GM12874 (cell line): ENCODE measurements at regions not wholly inside any gene's neighbourhood (a gene's known extent, or its start where the extent isn't known, plus 50 kb on each side); places are given as distances from the start of the nearest gene placed in this dataset.

Source experiments
- TF ChIP-seq, protein P1 (sequence below): IDR thresholded peaks from 2 replicates; pipeline ENCODE4 v1.5.1; 2011; ENCODE audit warnings: low read depth, mild to moderate bottlenecking, control low read depth, low read length, moderate library complexity; ENCODE audit not compliant: insufficient read depth

DNA sequence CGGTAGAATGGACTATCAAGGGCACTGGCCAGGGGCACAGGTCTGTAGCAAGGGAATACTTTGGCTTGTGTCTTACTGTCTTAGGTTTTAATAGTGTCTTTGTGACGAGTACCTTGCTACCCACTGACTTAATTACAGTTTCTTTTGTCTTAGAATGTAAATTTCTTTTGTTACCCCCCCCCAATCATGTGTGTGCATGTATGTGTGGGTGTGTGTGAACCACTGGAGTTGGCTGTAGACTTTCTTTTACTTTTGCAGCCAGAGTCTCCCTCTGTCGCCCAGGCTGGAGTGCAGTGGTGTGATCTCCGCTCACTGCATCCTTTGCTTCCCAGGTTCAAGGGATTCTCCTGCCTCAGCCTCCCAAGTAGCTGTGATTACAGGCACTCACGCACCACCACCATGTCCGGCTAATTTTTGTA, 61.8 kb upstream of the CLDN14 start:
- TF ChIP-seq, protein P1, sequence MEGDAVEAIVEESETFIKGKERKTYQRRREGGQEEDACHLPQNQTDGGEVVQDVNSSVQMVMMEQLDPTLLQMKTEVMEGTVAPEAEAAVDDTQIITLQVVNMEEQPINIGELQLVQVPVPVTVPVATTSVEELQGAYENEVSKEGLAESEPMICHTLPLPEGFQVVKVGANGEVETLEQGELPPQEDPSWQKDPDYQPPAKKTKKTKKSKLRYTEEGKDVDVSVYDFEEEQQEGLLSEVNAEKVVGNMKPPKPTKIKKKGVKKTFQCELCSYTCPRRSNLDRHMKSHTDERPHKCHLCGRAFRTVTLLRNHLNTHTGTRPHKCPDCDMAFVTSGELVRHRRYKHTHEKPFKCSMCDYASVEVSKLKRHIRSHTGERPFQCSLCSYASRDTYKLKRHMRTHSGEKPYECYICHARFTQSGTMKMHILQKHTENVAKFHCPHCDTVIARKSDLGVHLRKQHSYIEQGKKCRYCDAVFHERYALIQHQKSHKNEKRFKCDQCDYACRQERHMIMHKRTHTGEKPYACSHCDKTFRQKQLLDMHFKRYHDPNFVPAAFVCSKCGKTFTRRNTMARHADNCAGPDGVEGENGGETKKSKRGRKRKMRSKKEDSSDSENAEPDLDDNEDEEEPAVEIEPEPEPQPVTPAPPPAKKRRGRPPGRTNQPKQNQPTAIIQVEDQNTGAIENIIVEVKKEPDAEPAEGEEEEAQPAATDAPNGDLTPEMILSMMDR, result no peak

DNA sequence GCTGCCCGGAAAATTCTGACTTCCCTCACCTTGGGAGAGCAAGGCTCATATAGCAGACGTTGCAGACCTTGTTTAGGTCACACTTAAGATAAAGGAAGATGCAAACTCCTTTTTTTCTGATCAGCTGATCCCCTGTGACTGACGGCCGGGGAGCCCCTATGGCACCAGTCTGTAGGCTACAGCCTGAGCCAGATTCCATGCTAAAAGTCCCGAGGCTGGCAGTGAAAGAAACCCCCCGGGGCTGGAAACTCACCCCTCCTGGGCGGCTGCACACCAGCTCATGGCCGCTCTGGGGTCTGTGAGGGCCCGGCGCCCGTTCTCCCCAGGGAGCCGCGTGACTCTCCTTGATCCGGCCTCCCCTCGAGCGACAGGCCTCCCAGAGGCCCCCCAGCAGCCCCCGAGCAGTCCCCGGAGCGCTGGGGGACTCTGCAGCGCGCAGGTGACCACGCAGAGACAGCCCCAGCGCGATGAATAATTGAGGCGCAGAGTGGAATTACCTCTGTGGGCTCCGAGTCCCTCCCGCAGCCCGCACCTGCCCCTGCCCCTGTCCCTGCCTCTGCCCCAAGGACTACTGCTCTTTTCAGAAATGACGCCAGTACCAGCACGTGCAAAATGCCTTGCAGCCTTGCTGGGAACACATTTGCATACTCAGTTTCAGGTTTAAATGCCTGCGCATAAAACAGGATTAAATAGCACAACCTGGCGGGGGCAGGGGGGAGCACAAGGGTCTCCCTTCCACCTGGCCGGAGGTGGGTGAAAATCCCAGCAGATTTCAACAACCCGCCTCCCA, 62.6 kb upstream of the CLDN14 start:
- TF ChIP-seq, protein P1, result peak; percentile 59

DNA sequence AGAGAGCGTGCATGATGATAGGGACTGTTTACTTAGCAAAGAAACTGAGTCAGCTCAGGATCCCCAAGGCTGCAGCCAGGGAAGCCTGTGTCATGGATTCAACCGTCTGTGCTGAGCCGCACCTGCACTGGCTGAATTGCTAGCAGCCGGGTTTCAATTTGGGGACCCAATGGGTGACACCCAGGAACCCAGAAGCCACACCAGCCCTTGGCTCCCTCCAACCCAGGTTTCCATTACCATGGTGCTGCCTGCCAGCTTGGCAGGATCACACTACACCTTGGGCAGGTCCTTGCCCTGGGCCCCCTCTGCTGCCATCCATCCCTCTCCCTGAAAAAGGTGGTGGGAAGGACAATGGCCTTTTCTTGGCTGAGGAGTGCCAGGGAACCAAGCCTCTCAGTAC, 64.0 kb upstream of the CLDN14 start:
- TF ChIP-seq, protein P1, result no peak

DNA sequence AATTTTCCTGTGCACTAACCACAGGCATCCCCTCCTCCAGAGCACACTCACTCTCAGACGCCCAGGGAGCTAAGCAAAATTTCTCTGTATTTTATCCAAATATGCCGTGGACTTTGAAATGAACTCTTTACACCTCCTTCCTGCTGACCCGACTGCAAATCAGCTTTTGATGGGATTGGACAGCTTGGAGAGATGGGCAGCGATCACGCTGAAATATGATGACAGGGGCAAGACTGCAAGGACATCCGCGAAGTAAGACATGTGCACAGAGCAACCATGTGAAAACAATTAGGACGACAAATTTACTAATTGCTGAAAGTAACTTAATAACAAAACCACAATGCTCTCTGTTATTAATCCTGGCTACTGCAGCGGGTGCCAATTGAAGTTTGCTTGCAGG, 64.6 kb upstream of the CLDN14 start:
- TF ChIP-seq, protein P1, result no peak

DNA sequence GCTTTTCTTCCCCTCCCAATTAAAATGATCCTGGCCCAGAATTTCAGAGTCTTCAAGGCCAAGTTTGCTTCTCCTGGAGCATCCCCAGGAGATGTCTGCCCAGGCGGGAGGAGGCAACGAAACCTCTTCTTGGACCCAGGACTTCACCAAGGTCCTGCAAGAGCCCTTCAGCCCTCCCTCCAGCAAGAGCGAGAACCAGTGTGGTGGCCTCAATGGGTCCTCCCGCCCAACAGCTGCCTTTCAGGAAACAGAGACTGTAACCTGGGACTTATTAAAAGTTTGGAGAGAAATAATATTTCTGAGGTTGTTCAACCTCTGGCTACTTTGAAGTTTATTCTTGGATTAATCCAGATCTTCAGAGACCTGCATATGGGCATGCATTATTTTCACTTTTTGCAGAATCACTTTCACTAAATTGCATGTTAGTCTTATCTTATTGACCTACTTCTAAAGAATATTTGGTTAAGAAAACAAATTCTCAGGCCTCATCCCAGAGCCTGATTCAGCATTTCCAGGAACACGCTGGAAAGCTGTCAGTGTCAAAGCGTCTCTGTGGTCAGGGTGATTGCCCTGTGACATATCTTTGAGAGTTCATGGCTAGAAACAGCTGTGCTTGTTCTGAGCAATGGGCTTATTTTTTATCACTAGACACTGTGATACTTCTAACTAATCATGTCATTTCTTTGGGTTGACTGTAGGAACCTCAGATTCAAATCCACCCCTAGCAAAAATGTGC, 66.0 kb upstream of the CLDN14 start:
- TF ChIP-seq, protein P1, result no peak

DNA sequence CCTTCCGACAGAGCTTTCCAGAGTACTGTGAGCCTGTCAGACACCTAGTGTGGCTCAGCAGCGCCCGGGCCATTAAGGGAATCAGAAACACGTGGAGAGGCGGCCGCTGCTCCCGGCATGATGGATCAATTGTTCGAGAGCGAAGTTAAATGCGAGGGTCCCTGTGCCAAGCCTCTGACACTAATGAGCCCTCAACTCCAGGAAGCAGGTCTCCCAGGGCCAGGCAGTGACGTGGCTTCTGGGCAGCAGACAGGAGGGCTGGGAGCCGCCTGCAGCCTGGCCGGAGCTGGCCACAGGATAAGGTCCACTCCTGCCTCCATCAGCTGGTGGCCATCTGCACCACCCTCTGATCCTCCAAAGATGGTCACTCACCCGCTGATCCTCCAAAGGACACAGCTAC, 67.5 kb upstream of the CLDN14 start:
- TF ChIP-seq, protein P1, result no peak

DNA sequence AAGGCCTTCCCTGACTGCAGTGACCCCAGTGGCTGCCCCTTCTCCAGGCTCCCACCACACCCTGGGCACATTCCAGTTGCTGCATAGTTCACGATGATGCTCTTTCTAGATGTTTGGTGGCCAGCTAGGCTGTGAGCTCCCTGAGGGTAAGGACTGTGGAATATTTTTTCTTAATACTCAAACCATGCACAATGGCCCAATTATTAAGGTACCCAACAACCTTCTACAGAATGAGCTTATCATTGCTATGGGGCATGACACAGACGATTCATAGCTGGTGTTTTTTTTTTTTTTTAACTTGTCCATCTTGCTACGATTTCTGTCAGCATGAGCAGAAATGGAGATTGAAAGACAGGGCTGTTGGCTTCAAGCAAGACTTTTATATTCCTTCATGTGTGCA, 68.9 kb upstream of the CLDN14 start:
- TF ChIP-seq, protein P1, result no peak
